H1 (cell line): ENCODE measurements at regions not wholly inside any gene's neighbourhood (a gene's known extent, or its start where the extent isn't known, plus 50 kb on each side); places are given as distances from the start of the nearest gene placed in this dataset.

Source experiments
- CTCF ChIA-PET: fragments of 300-600 bp; sonication (Branson Sonifier 250); formaldehyde crosslinking; loops from one replicate; lab custom pipeline; 2021; ENCODE audit not compliant: partially characterized antibody; lab: Charles Lee
- POLR2A ChIA-PET: fragments of 300-600 bp; sonication (Branson Sonifier 250); formaldehyde crosslinking; loops from one replicate; lab custom pipeline; 2021; ENCODE audit warnings: inconsistent platforms; ENCODE audit not compliant: partially characterized antibody; lab: Charles Lee
- DNase-seq, 2 experiments: peaks; one replicate each; pipeline versions ENCODE4 v3.0.0 to v3.0.0-alpha.2; 2010 to 2022; ENCODE audit warnings: low spot score in 2 of 2, low read depth in 1 of 2, mixed read lengths in 1 of 2
- FAIRE-seq: peaks from 2 replicates; lab custom pipeline; 2011; peaks lifted over from hg19 to GRCh38; lab: Jason Lieb, UNC
- H2AFZ ChIP-seq: 2 replicates; pipeline ENCODE4 v1.8.1; 2012; ENCODE audit warnings: low read length, inconsistent platforms
- H2AK5ac ChIP-seq: 2 replicates; pipeline ENCODE4 v1.6.1; 2013; ENCODE audit warnings: low read depth, low read length
- H2BK120ac ChIP-seq: replicated peaks from 2 replicates; pipeline ENCODE3; 2013; ENCODE audit warnings: low read depth, low read length, inconsistent platforms
- H2BK12ac ChIP-seq: 2 replicates; pipeline ENCODE4 v1.6.1; 2013; ENCODE audit warnings: low read depth, low read length
- H2BK15ac ChIP-seq: 2 replicates; pipeline ENCODE4 v1.6.1; 2013; ENCODE audit warnings: low read length
- H2BK20ac ChIP-seq: 2 replicates; pipeline ENCODE4 v1.6.1; 2013; ENCODE audit warnings: low read length
- H2BK5ac ChIP-seq: 2 replicates; pipeline ENCODE4 v1.6.1; 2013; ENCODE audit warnings: low read depth, low read length
- H3K14ac ChIP-seq: 2 replicates; pipeline ENCODE4 v1.6.1; 2013; ENCODE audit warnings: inconsistent platforms; ENCODE audit not compliant: insufficient read length
- H3K18ac ChIP-seq: 2 replicates; pipeline ENCODE4 v1.6.1; 2013; ENCODE audit warnings: low read length; ENCODE audit errors: extremely low read depth
- H3K23ac ChIP-seq: 2 replicates; pipeline ENCODE4 v1.6.1; 2013; ENCODE audit warnings: inconsistent platforms; ENCODE audit not compliant: insufficient read length
- H3K23me2 ChIP-seq: 2 replicates; pipeline ENCODE4 v1.6.1; 2013; ENCODE audit warnings: low read depth, low read length
- H3K27ac ChIP-seq: 2 replicates; pipeline ENCODE4 v1.6.1; 2011; ENCODE audit warnings: low read depth, low read length, inconsistent platforms
- H3K27me3 ChIP-seq, 4 experiments: replicated peaks in 1 of 4; 1 replicate in 1 of 4; 2 replicates in 3 of 4; pipeline versions ENCODE4 v1.6.1 to v1.8.1; 2011 to 2013; ENCODE audit warnings: low read length in 3 of 4, mild to moderate bottlenecking in 3 of 4, inconsistent platforms in 2 of 4, mixed read lengths in 2 of 4, moderate library complexity in 1 of 4; ENCODE audit not compliant: control insufficient read depth in 3 of 4, insufficient read depth in 3 of 4; ENCODE audit errors: extremely low read depth in 1 of 4
- H3K36me3 ChIP-seq, 4 experiments: 2 replicates each; pipeline versions ENCODE4 v1.6.1 to v1.8.1; 2011 to 2013; ENCODE audit warnings: mild to moderate bottlenecking in 4 of 4, low read length in 3 of 4, moderate library complexity in 2 of 4, control low read depth in 1 of 4, inconsistent platforms in 1 of 4; ENCODE audit not compliant: insufficient read depth in 4 of 4, control insufficient read depth in 2 of 4
- H3K4ac ChIP-seq: replicated peaks from 2 replicates; pipeline ENCODE3; 2013; ENCODE audit warnings: low read length, low read depth, mixed read lengths, inconsistent platforms; ENCODE audit not compliant: insufficient read length
- H3K4me1 ChIP-seq, 4 experiments: replicated peaks in 1 of 4; 1 replicate in 1 of 4; 2 replicates in 3 of 4; pipeline versions ENCODE4 v1.6.1 to v1.8.1; 2011 to 2013; ENCODE audit warnings: low read length in 3 of 4, inconsistent platforms in 2 of 4, mixed read lengths in 1 of 4; ENCODE audit not compliant: insufficient read depth in 4 of 4, control insufficient read depth in 3 of 4
- H3K4me2 ChIP-seq, 2 experiments: 2 replicates each; pipeline versions ENCODE4 v1.6.1 to v1.8.1; 2011 to 2013; ENCODE audit warnings: low read depth in 2 of 2, low read length in 2 of 2, control low read depth in 1 of 2, inconsistent platforms in 1 of 2, mild to moderate bottlenecking in 1 of 2; ENCODE audit not compliant: insufficient read depth in 1 of 2
- H3K4me3 ChIP-seq, 4 experiments: fragments of 200-600, 300-600 bp in 1 of 4; sonication (generic), shearing (Covaris generic), sonication (Bioruptor Twin) in 1 of 4; 2 replicates each; pipeline versions ENCODE4 v1.5.1 to v1.8.1; 2011 to 2016; ENCODE audit warnings: low read length in 4 of 4, low read depth in 3 of 4, control low read depth in 2 of 4, inconsistent platforms in 2 of 4, mild to moderate bottlenecking in 2 of 4, mixed read lengths in 1 of 4, moderate library complexity in 1 of 4; ENCODE audit not compliant: insufficient read depth in 2 of 4; ENCODE audit errors: extremely low read depth in 1 of 4
- H3K56ac ChIP-seq: replicated peaks from 2 replicates; pipeline ENCODE3; 2013; ENCODE audit warnings: low read depth, mild to moderate bottlenecking, mixed read lengths, low read length, inconsistent platforms; ENCODE audit not compliant: insufficient read length
- H3K79me1 ChIP-seq: 2 replicates; pipeline ENCODE4 v1.6.1; 2013; ENCODE audit warnings: low read depth, low read length, control low read depth
- H3K79me2 ChIP-seq, 2 experiments: 2 replicates each; pipeline versions ENCODE4 v1.6.1 to v1.8.1; 2012 to 2013; ENCODE audit warnings: low read length in 2 of 2, mild to moderate bottlenecking in 2 of 2, inconsistent platforms in 1 of 2; ENCODE audit not compliant: insufficient read depth in 2 of 2, control insufficient read depth in 1 of 2
- H3K9ac ChIP-seq, 4 experiments: replicated peaks in 1 of 4; 1 replicate in 1 of 4; 2 replicates in 3 of 4; pipeline versions ENCODE4 v1.6.1 to v1.8.1; 2011 to 2013; ENCODE audit warnings: low read depth in 3 of 4, low read length in 3 of 4, control low read depth in 2 of 4, mild to moderate bottlenecking in 2 of 4, moderate library complexity in 2 of 4, inconsistent platforms in 1 of 4; ENCODE audit errors: extremely low read depth in 1 of 4
- H3K9me3 ChIP-seq, 2 experiments: 2 replicates each; pipeline versions ENCODE4 v1.6.1 to v1.8.1; 2012 to 2013; ENCODE audit warnings: mild to moderate bottlenecking in 2 of 2, moderate library complexity in 2 of 2, control low read depth in 1 of 2, inconsistent platforms in 1 of 2, low read depth in 1 of 2, low read length in 1 of 2, mixed read lengths in 1 of 2; ENCODE audit not compliant: insufficient read depth in 2 of 2
- H4K20me1 ChIP-seq, 2 experiments: replicated peaks in 1 of 2; 2 replicates each; pipeline versions ENCODE3 to v1.8.1; 2011 to 2013; ENCODE audit warnings: inconsistent platforms in 2 of 2, low read length in 2 of 2, mild to moderate bottlenecking in 1 of 2; ENCODE audit not compliant: insufficient read depth in 2 of 2, control insufficient read depth in 1 of 2
- H4K5ac ChIP-seq: 2 replicates; pipeline ENCODE4 v1.6.1; 2013; ENCODE audit warnings: low read length, low read depth, mixed read lengths, inconsistent platforms; ENCODE audit not compliant: insufficient read length
- H4K8ac ChIP-seq: 2 replicates; pipeline ENCODE4 v1.8.0; 2013; ENCODE audit warnings: mild to moderate bottlenecking, moderate library complexity, low read length, inconsistent platforms; ENCODE audit not compliant: insufficient read depth; ENCODE audit errors: extremely low read depth
- H4K91ac ChIP-seq: replicated peaks from 2 replicates; pipeline ENCODE3; 2013; ENCODE audit warnings: low read length, mixed read lengths, inconsistent platforms; ENCODE audit not compliant: insufficient read length
- SIN3A ChIP-seq, 2 experiments: IDR thresholded peaks in 1 of 2; conservative IDR thresholded peaks in 1 of 2; 2 replicates each; pipeline ENCODE4 v1.6.1; 2011 to 2012; ENCODE audit warnings: low read length in 2 of 2, improper control_type of control experiment in 1 of 2, low read depth in 1 of 2, mild to moderate bottlenecking in 1 of 2
- SUZ12 ChIP-seq: fragments of 200-600 bp; sonication (generic); IDR thresholded peaks from 2 replicates; pipeline ENCODE4 v1.6.1; 2012; ENCODE audit warnings: mild to moderate bottlenecking, inconsistent platforms, low read length, moderate library complexity, mixed read lengths
- WGBS, 2 experiments: shearing (Covaris generic) in 1 of 2; methylation state at CpG; one replicate each; pipeline versions ENCODE4 v1.1.6 to v1.1.7; 2013 to 2015; ENCODE audit warnings: low lambda C conversion rate in 2 of 2, mixed read lengths in 2 of 2, inconsistent platforms in 1 of 2, low coverage in 1 of 2, missing lambda C conversion rate in 1 of 2; ENCODE audit not compliant: insufficient replicate concordance in 2 of 2, insufficient coverage in 1 of 2, insufficient read length in 1 of 2; ENCODE audit errors: extremely low coverage in 1 of 2, missing lambda C conversion rate in 1 of 2; 5-methylcytosine and 5-hydroxymethylcytosine counted together

DNA sequence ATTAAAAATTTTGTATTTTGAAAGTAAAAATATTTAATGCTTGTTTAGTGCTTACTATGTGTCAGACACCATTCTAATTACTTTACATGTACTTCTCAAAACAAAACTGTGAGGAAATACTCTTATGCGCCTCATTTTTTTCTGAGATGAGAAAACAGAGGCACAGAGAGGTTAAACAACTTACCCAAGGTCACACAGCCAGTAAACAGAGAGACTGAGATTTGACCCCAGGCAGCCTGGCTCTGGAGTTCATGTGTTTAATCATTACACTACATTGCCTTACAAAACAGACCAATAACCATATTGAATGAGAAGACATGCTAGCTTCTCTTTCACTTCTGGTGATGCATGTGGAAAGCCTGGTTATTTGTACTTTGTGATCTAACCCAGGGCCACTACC, 86.3 kb downstream of the IGSF1 start:
- 91% methylated on average over 1 of the region's 1 CpG; no CpG with 5 or more reads in 1 of the 2 experiments for WGBS, 2 experiments
- Histone ChIP-seq H3K4ac (no peak overlapping the region), H4K91ac (no peak overlapping the region), H3K27ac (no peak overlapping the region), H3K36me3 (no peaks in the 10 kb centered on the region), H3K18ac (no peak overlapping the region), H2BK20ac (no peak overlapping the region), H2BK5ac (no peak overlapping the region), H3K27me3 (no peaks in the 10 kb centered on the region), H4K20me1 (no peaks in the 10 kb centered on the region), H3K9ac (no peak overlapping the region), H2AK5ac (no peak overlapping the region), H2BK12ac (no peak overlapping the region), H2BK120ac (no peak overlapping the region), H3K4me2 (no peak overlapping the region), H2BK15ac (no peak overlapping the region), H2AFZ (no peak overlapping the region), H4K5ac (no peak overlapping the region), H3K56ac (no peak overlapping the region), H3K9me3 (no peaks in the 10 kb centered on the region), H3K14ac (no peak overlapping the region), H3K79me1 (no peaks in the 10 kb centered on the region), H4K8ac (no peak overlapping the region), H3K23ac (no peak overlapping the region), H3K79me2 (no peaks in the 10 kb centered on the region), H3K23me2 (no peaks in the 10 kb centered on the region), H3K4me3 (no peak overlapping the region), H3K4me1 (no peaks in the 10 kb centered on the region)
- CTCF ChIA-PET = interaction anchor here (0.6 kb wide), 1 partner anchor 620 kb away, joined by 3 read pairs; no protein-coding TSS in a partner anchor
- TF ChIP-seq SIN3A (conservative IDR thresholded peaks at IDR 0.05 in 1 of 2, IDR thresholded peaks at IDR 0.05 in 1 of 2; ENCODE audit: low read depth in 1 of 2, low read length in 2 of 2) (no peak), SUZ12 (no peak)
- DNase-seq = no peak
- POLR2A ChIA-PET = interaction anchor here (0.7 kb wide), 1 partner anchor 459 kb away, joined by 3 read pairs; no protein-coding TSS in a partner anchor
- FAIRE-seq = no peak
